H1 (cell line): ENCODE measurements at regions not wholly inside any gene's neighbourhood (a gene's known extent, or its start where the extent isn't known, plus 50 kb on each side); places are given as distances from the start of the nearest gene placed in this dataset.

ENCODE experiments used
- CTCF ChIA-PET: fragments of 300-600 bp; sonication (Branson Sonifier 250); formaldehyde crosslinking; loops from one replicate; lab custom pipeline; 2021; ENCODE audit not compliant: partially characterized antibody; lab: Charles Lee
- POLR2A ChIA-PET: fragments of 300-600 bp; sonication (Branson Sonifier 250); formaldehyde crosslinking; loops from one replicate; lab custom pipeline; 2021; ENCODE audit warnings: inconsistent platforms; ENCODE audit not compliant: partially characterized antibody; lab: Charles Lee
- DNase-seq, 2 experiments: peaks; one replicate each; pipeline versions ENCODE4 v3.0.0 to v3.0.0-alpha.2; 2010 to 2022; ENCODE audit warnings: low spot score in 2 of 2, low read depth in 1 of 2, mixed read lengths in 1 of 2
- FAIRE-seq: peaks from 2 replicates; lab custom pipeline; 2011; peaks lifted over from hg19 to GRCh38; lab: Jason Lieb, UNC
- H2AFZ ChIP-seq: 2 replicates; pipeline ENCODE4 v1.8.1; 2012; ENCODE audit warnings: low read length, inconsistent platforms
- H2AK5ac ChIP-seq: 2 replicates; pipeline ENCODE4 v1.6.1; 2013; ENCODE audit warnings: low read depth, low read length
- H2BK120ac ChIP-seq: replicated peaks from 2 replicates; pipeline ENCODE3; 2013; ENCODE audit warnings: low read depth, low read length, inconsistent platforms
- H2BK12ac ChIP-seq: 2 replicates; pipeline ENCODE4 v1.6.1; 2013; ENCODE audit warnings: low read depth, low read length
- H2BK15ac ChIP-seq: 2 replicates; pipeline ENCODE4 v1.6.1; 2013; ENCODE audit warnings: low read length
- H2BK20ac ChIP-seq: 2 replicates; pipeline ENCODE4 v1.6.1; 2013; ENCODE audit warnings: low read length
- H2BK5ac ChIP-seq: 2 replicates; pipeline ENCODE4 v1.6.1; 2013; ENCODE audit warnings: low read depth, low read length
- H3K14ac ChIP-seq: 2 replicates; pipeline ENCODE4 v1.6.1; 2013; ENCODE audit warnings: inconsistent platforms; ENCODE audit not compliant: insufficient read length
- H3K18ac ChIP-seq: 2 replicates; pipeline ENCODE4 v1.6.1; 2013; ENCODE audit warnings: low read length; ENCODE audit errors: extremely low read depth
- H3K23ac ChIP-seq: 2 replicates; pipeline ENCODE4 v1.6.1; 2013; ENCODE audit warnings: inconsistent platforms; ENCODE audit not compliant: insufficient read length
- H3K23me2 ChIP-seq: 2 replicates; pipeline ENCODE4 v1.6.1; 2013; ENCODE audit warnings: low read depth, low read length
- H3K27ac ChIP-seq: 2 replicates; pipeline ENCODE4 v1.6.1; 2011; ENCODE audit warnings: low read depth, low read length, inconsistent platforms
- H3K27me3 ChIP-seq, 4 experiments: replicated peaks in 1 of 4; 1 replicate in 1 of 4; 2 replicates in 3 of 4; pipeline versions ENCODE4 v1.6.1 to v1.8.1; 2011 to 2013; ENCODE audit warnings: low read length in 3 of 4, mild to moderate bottlenecking in 3 of 4, inconsistent platforms in 2 of 4, mixed read lengths in 2 of 4, moderate library complexity in 1 of 4; ENCODE audit not compliant: control insufficient read depth in 3 of 4, insufficient read depth in 3 of 4; ENCODE audit errors: extremely low read depth in 1 of 4
- H3K36me3 ChIP-seq, 4 experiments: 2 replicates each; pipeline versions ENCODE4 v1.6.1 to v1.8.1; 2011 to 2013; ENCODE audit warnings: mild to moderate bottlenecking in 4 of 4, low read length in 3 of 4, moderate library complexity in 2 of 4, control low read depth in 1 of 4, inconsistent platforms in 1 of 4; ENCODE audit not compliant: insufficient read depth in 4 of 4, control insufficient read depth in 2 of 4
- H3K4ac ChIP-seq: replicated peaks from 2 replicates; pipeline ENCODE3; 2013; ENCODE audit warnings: low read length, low read depth, mixed read lengths, inconsistent platforms; ENCODE audit not compliant: insufficient read length
- H3K4me1 ChIP-seq, 4 experiments: replicated peaks in 1 of 4; 1 replicate in 1 of 4; 2 replicates in 3 of 4; pipeline versions ENCODE4 v1.6.1 to v1.8.1; 2011 to 2013; ENCODE audit warnings: low read length in 3 of 4, inconsistent platforms in 2 of 4, mixed read lengths in 1 of 4; ENCODE audit not compliant: insufficient read depth in 4 of 4, control insufficient read depth in 3 of 4
- H3K4me2 ChIP-seq, 2 experiments: 2 replicates each; pipeline versions ENCODE4 v1.6.1 to v1.8.1; 2011 to 2013; ENCODE audit warnings: low read depth in 2 of 2, low read length in 2 of 2, control low read depth in 1 of 2, inconsistent platforms in 1 of 2, mild to moderate bottlenecking in 1 of 2; ENCODE audit not compliant: insufficient read depth in 1 of 2
- H3K4me3 ChIP-seq, 4 experiments: fragments of 200-600, 300-600 bp in 1 of 4; sonication (generic), shearing (Covaris generic), sonication (Bioruptor Twin) in 1 of 4; 2 replicates each; pipeline versions ENCODE4 v1.5.1 to v1.8.1; 2011 to 2016; ENCODE audit warnings: low read length in 4 of 4, low read depth in 3 of 4, control low read depth in 2 of 4, inconsistent platforms in 2 of 4, mild to moderate bottlenecking in 2 of 4, mixed read lengths in 1 of 4, moderate library complexity in 1 of 4; ENCODE audit not compliant: insufficient read depth in 2 of 4; ENCODE audit errors: extremely low read depth in 1 of 4
- H3K56ac ChIP-seq: replicated peaks from 2 replicates; pipeline ENCODE3; 2013; ENCODE audit warnings: low read depth, mild to moderate bottlenecking, mixed read lengths, low read length, inconsistent platforms; ENCODE audit not compliant: insufficient read length
- H3K79me1 ChIP-seq: 2 replicates; pipeline ENCODE4 v1.6.1; 2013; ENCODE audit warnings: low read depth, low read length, control low read depth
- H3K79me2 ChIP-seq, 2 experiments: 2 replicates each; pipeline versions ENCODE4 v1.6.1 to v1.8.1; 2012 to 2013; ENCODE audit warnings: low read length in 2 of 2, mild to moderate bottlenecking in 2 of 2, inconsistent platforms in 1 of 2; ENCODE audit not compliant: insufficient read depth in 2 of 2, control insufficient read depth in 1 of 2
- H3K9ac ChIP-seq, 4 experiments: replicated peaks in 1 of 4; 1 replicate in 1 of 4; 2 replicates in 3 of 4; pipeline versions ENCODE4 v1.6.1 to v1.8.1; 2011 to 2013; ENCODE audit warnings: low read depth in 3 of 4, low read length in 3 of 4, control low read depth in 2 of 4, mild to moderate bottlenecking in 2 of 4, moderate library complexity in 2 of 4, inconsistent platforms in 1 of 4; ENCODE audit errors: extremely low read depth in 1 of 4
- H3K9me3 ChIP-seq, 2 experiments: 2 replicates each; pipeline versions ENCODE4 v1.6.1 to v1.8.1; 2012 to 2013; ENCODE audit warnings: mild to moderate bottlenecking in 2 of 2, moderate library complexity in 2 of 2, control low read depth in 1 of 2, inconsistent platforms in 1 of 2, low read depth in 1 of 2, low read length in 1 of 2, mixed read lengths in 1 of 2; ENCODE audit not compliant: insufficient read depth in 2 of 2
- H4K20me1 ChIP-seq, 2 experiments: replicated peaks in 1 of 2; 2 replicates each; pipeline versions ENCODE3 to v1.8.1; 2011 to 2013; ENCODE audit warnings: inconsistent platforms in 2 of 2, low read length in 2 of 2, mild to moderate bottlenecking in 1 of 2; ENCODE audit not compliant: insufficient read depth in 2 of 2, control insufficient read depth in 1 of 2
- H4K5ac ChIP-seq: 2 replicates; pipeline ENCODE4 v1.6.1; 2013; ENCODE audit warnings: low read length, low read depth, mixed read lengths, inconsistent platforms; ENCODE audit not compliant: insufficient read length
- H4K8ac ChIP-seq: 2 replicates; pipeline ENCODE4 v1.8.0; 2013; ENCODE audit warnings: mild to moderate bottlenecking, moderate library complexity, low read length, inconsistent platforms; ENCODE audit not compliant: insufficient read depth; ENCODE audit errors: extremely low read depth
- H4K91ac ChIP-seq: replicated peaks from 2 replicates; pipeline ENCODE3; 2013; ENCODE audit warnings: low read length, mixed read lengths, inconsistent platforms; ENCODE audit not compliant: insufficient read length
- KDM4A ChIP-seq: IDR thresholded peaks from one replicate; pipeline ENCODE4 v1.7.1; 2012; ENCODE audit warnings: low read depth, mild to moderate bottlenecking, moderate library complexity, low read length, inconsistent platforms; ENCODE audit not compliant: severe bottlenecking
- MAFK ChIP-seq: IDR thresholded peaks from 2 replicates; pipeline ENCODE4 v1.6.1; 2012; ENCODE audit warnings: low read depth, mild to moderate bottlenecking, improper control_type of control experiment, low read length

DNA sequence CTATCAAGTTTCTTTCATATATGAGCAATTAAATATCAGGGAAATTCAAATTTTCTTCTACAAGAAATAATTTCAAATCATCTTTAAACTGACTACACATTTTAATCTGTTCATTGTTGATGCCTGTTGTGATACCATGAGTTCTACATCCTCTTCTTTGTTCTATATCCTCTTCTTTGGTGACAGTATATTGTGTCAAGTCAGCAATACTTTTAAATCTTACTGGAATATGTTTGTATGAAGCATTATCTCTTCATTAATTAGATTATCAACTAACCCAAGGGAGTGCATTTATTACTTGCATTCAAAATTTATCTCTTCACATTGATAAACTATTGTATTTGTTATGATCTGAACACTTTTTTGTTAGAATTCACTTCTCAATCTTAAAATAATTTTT lies 275.0 kb upstream of the INTU start:
- no peaks in the 10 kb centered on the region for H3K79me1 ChIP-seq
- TF ChIP-seq MAFK: peak; percentile 78
- no peak for TF ChIP-seq KDM4A
- no peak overlapping the region for H4K91ac ChIP-seq
- no peak overlapping the region for H3K4me3 ChIP-seq
- ChIA-PET POLR2A (no interaction called here), CTCF (interaction anchor here (0.7 kb wide), 1 partner anchor 1124 kb away, joined by 3 read pairs; no protein-coding TSS in a partner anchor)
- no peak overlapping the region for H3K27ac ChIP-seq
- H2AFZ ChIP-seq: no peak overlapping the region
- no peak overlapping the region for H4K5ac ChIP-seq
- H2BK5ac ChIP-seq: no peak overlapping the region
- H3K27me3 ChIP-seq: peaks cover 0 to 1% (median 0%) of the 10 kb centered on the region in 4 experiments; a peak in 1 of 7 replicates
- no peak overlapping the region for H2BK12ac ChIP-seq
- H3K23me2 ChIP-seq: no peaks in the 10 kb centered on the region; the same call in 1 of the 2 replicates
- no peak overlapping the region for H4K8ac ChIP-seq
- H2BK20ac ChIP-seq: no peak overlapping the region
- no peak overlapping the region for H3K4me2 ChIP-seq
- H3K18ac ChIP-seq: no peak overlapping the region
- no peak overlapping the region for H3K4ac ChIP-seq
- no peak overlapping the region for H3K23ac ChIP-seq
- H3K4me1 ChIP-seq: no peaks in the 10 kb centered on the region
- no peak overlapping the region for H2BK15ac ChIP-seq
- H3K36me3 ChIP-seq: no peaks in the 10 kb centered on the region
- H2BK120ac ChIP-seq: no peak overlapping the region
- H3K9ac ChIP-seq: no peak overlapping the region
- H2AK5ac ChIP-seq: no peak overlapping the region
- H3K9me3 ChIP-seq: no peaks in the 10 kb centered on the region
- H4K20me1 ChIP-seq: no peaks in the 10 kb centered on the region
- no peak overlapping the region for H3K56ac ChIP-seq
- DNase-seq (no peak), FAIRE-seq (no peak)
- H3K79me2 ChIP-seq: no peaks in the 10 kb centered on the region
- no peak overlapping the region for H3K14ac ChIP-seq
